H1 (cell line): ENCODE measurements at regions not wholly inside any gene's neighbourhood (a gene's known extent, or its start where the extent isn't known, plus 50 kb on each side); places are given as distances from the start of the nearest gene placed in this dataset.

Experiments
- CTCF ChIA-PET: fragments of 300-600 bp; sonication (Branson Sonifier 250); formaldehyde crosslinking; loops from one replicate; lab custom pipeline; 2021; ENCODE audit not compliant: partially characterized antibody; lab: Charles Lee
- POLR2A ChIA-PET: fragments of 300-600 bp; sonication (Branson Sonifier 250); formaldehyde crosslinking; loops from one replicate; lab custom pipeline; 2021; ENCODE audit warnings: inconsistent platforms; ENCODE audit not compliant: partially characterized antibody; lab: Charles Lee
- DNase-seq, 2 experiments: peaks; one replicate each; pipeline versions ENCODE4 v3.0.0 to v3.0.0-alpha.2; 2010 to 2022; ENCODE audit warnings: low spot score in 2 of 2, low read depth in 1 of 2, mixed read lengths in 1 of 2
- FAIRE-seq: peaks from 2 replicates; lab custom pipeline; 2011; peaks lifted over from hg19 to GRCh38; lab: Jason Lieb, UNC
- H2AFZ ChIP-seq: 2 replicates; pipeline ENCODE4 v1.8.1; 2012; ENCODE audit warnings: low read length, inconsistent platforms
- H2AK5ac ChIP-seq: 2 replicates; pipeline ENCODE4 v1.6.1; 2013; ENCODE audit warnings: low read depth, low read length
- H2BK120ac ChIP-seq: replicated peaks from 2 replicates; pipeline ENCODE3; 2013; ENCODE audit warnings: low read depth, low read length, inconsistent platforms
- H2BK12ac ChIP-seq: 2 replicates; pipeline ENCODE4 v1.6.1; 2013; ENCODE audit warnings: low read depth, low read length
- H2BK15ac ChIP-seq: 2 replicates; pipeline ENCODE4 v1.6.1; 2013; ENCODE audit warnings: low read length
- H2BK20ac ChIP-seq: 2 replicates; pipeline ENCODE4 v1.6.1; 2013; ENCODE audit warnings: low read length
- H2BK5ac ChIP-seq: 2 replicates; pipeline ENCODE4 v1.6.1; 2013; ENCODE audit warnings: low read depth, low read length
- H3K14ac ChIP-seq: 2 replicates; pipeline ENCODE4 v1.6.1; 2013; ENCODE audit warnings: inconsistent platforms; ENCODE audit not compliant: insufficient read length
- H3K18ac ChIP-seq: 2 replicates; pipeline ENCODE4 v1.6.1; 2013; ENCODE audit warnings: low read length; ENCODE audit errors: extremely low read depth
- H3K23ac ChIP-seq: 2 replicates; pipeline ENCODE4 v1.6.1; 2013; ENCODE audit warnings: inconsistent platforms; ENCODE audit not compliant: insufficient read length
- H3K23me2 ChIP-seq: 2 replicates; pipeline ENCODE4 v1.6.1; 2013; ENCODE audit warnings: low read depth, low read length
- H3K27ac ChIP-seq: 2 replicates; pipeline ENCODE4 v1.6.1; 2011; ENCODE audit warnings: low read depth, low read length, inconsistent platforms
- H3K27me3 ChIP-seq, 4 experiments: replicated peaks in 1 of 4; 1 replicate in 1 of 4; 2 replicates in 3 of 4; pipeline versions ENCODE4 v1.6.1 to v1.8.1; 2011 to 2013; ENCODE audit warnings: low read length in 3 of 4, mild to moderate bottlenecking in 3 of 4, inconsistent platforms in 2 of 4, mixed read lengths in 2 of 4, moderate library complexity in 1 of 4; ENCODE audit not compliant: control insufficient read depth in 3 of 4, insufficient read depth in 3 of 4; ENCODE audit errors: extremely low read depth in 1 of 4
- H3K36me3 ChIP-seq, 4 experiments: 2 replicates each; pipeline versions ENCODE4 v1.6.1 to v1.8.1; 2011 to 2013; ENCODE audit warnings: mild to moderate bottlenecking in 4 of 4, low read length in 3 of 4, moderate library complexity in 2 of 4, control low read depth in 1 of 4, inconsistent platforms in 1 of 4; ENCODE audit not compliant: insufficient read depth in 4 of 4, control insufficient read depth in 2 of 4
- H3K4ac ChIP-seq: replicated peaks from 2 replicates; pipeline ENCODE3; 2013; ENCODE audit warnings: low read length, low read depth, mixed read lengths, inconsistent platforms; ENCODE audit not compliant: insufficient read length
- H3K4me1 ChIP-seq, 4 experiments: replicated peaks in 1 of 4; 1 replicate in 1 of 4; 2 replicates in 3 of 4; pipeline versions ENCODE4 v1.6.1 to v1.8.1; 2011 to 2013; ENCODE audit warnings: low read length in 3 of 4, inconsistent platforms in 2 of 4, mixed read lengths in 1 of 4; ENCODE audit not compliant: insufficient read depth in 4 of 4, control insufficient read depth in 3 of 4
- H3K4me2 ChIP-seq, 2 experiments: 2 replicates each; pipeline versions ENCODE4 v1.6.1 to v1.8.1; 2011 to 2013; ENCODE audit warnings: low read depth in 2 of 2, low read length in 2 of 2, control low read depth in 1 of 2, inconsistent platforms in 1 of 2, mild to moderate bottlenecking in 1 of 2; ENCODE audit not compliant: insufficient read depth in 1 of 2
- H3K4me3 ChIP-seq, 4 experiments: fragments of 200-600, 300-600 bp in 1 of 4; sonication (generic), shearing (Covaris generic), sonication (Bioruptor Twin) in 1 of 4; 2 replicates each; pipeline versions ENCODE4 v1.5.1 to v1.8.1; 2011 to 2016; ENCODE audit warnings: low read length in 4 of 4, low read depth in 3 of 4, control low read depth in 2 of 4, inconsistent platforms in 2 of 4, mild to moderate bottlenecking in 2 of 4, mixed read lengths in 1 of 4, moderate library complexity in 1 of 4; ENCODE audit not compliant: insufficient read depth in 2 of 4; ENCODE audit errors: extremely low read depth in 1 of 4
- H3K56ac ChIP-seq: replicated peaks from 2 replicates; pipeline ENCODE3; 2013; ENCODE audit warnings: low read depth, mild to moderate bottlenecking, mixed read lengths, low read length, inconsistent platforms; ENCODE audit not compliant: insufficient read length
- H3K79me1 ChIP-seq: 2 replicates; pipeline ENCODE4 v1.6.1; 2013; ENCODE audit warnings: low read depth, low read length, control low read depth
- H3K79me2 ChIP-seq, 2 experiments: 2 replicates each; pipeline versions ENCODE4 v1.6.1 to v1.8.1; 2012 to 2013; ENCODE audit warnings: low read length in 2 of 2, mild to moderate bottlenecking in 2 of 2, inconsistent platforms in 1 of 2; ENCODE audit not compliant: insufficient read depth in 2 of 2, control insufficient read depth in 1 of 2
- H3K9ac ChIP-seq, 4 experiments: replicated peaks in 1 of 4; 1 replicate in 1 of 4; 2 replicates in 3 of 4; pipeline versions ENCODE4 v1.6.1 to v1.8.1; 2011 to 2013; ENCODE audit warnings: low read depth in 3 of 4, low read length in 3 of 4, control low read depth in 2 of 4, mild to moderate bottlenecking in 2 of 4, moderate library complexity in 2 of 4, inconsistent platforms in 1 of 4; ENCODE audit errors: extremely low read depth in 1 of 4
- H3K9me3 ChIP-seq, 2 experiments: 2 replicates each; pipeline versions ENCODE4 v1.6.1 to v1.8.1; 2012 to 2013; ENCODE audit warnings: mild to moderate bottlenecking in 2 of 2, moderate library complexity in 2 of 2, control low read depth in 1 of 2, inconsistent platforms in 1 of 2, low read depth in 1 of 2, low read length in 1 of 2, mixed read lengths in 1 of 2; ENCODE audit not compliant: insufficient read depth in 2 of 2
- H4K20me1 ChIP-seq, 2 experiments: replicated peaks in 1 of 2; 2 replicates each; pipeline versions ENCODE3 to v1.8.1; 2011 to 2013; ENCODE audit warnings: inconsistent platforms in 2 of 2, low read length in 2 of 2, mild to moderate bottlenecking in 1 of 2; ENCODE audit not compliant: insufficient read depth in 2 of 2, control insufficient read depth in 1 of 2
- H4K5ac ChIP-seq: 2 replicates; pipeline ENCODE4 v1.6.1; 2013; ENCODE audit warnings: low read length, low read depth, mixed read lengths, inconsistent platforms; ENCODE audit not compliant: insufficient read length
- H4K8ac ChIP-seq: 2 replicates; pipeline ENCODE4 v1.8.0; 2013; ENCODE audit warnings: mild to moderate bottlenecking, moderate library complexity, low read length, inconsistent platforms; ENCODE audit not compliant: insufficient read depth; ENCODE audit errors: extremely low read depth
- H4K91ac ChIP-seq: replicated peaks from 2 replicates; pipeline ENCODE3; 2013; ENCODE audit warnings: low read length, mixed read lengths, inconsistent platforms; ENCODE audit not compliant: insufficient read length
- CBX5 ChIP-seq: fragments of 300-800, 300-1000 bp; sonication (generic); IDR thresholded peaks from 2 replicates; pipeline ENCODE4 v1.7.1; 2016; ENCODE audit warnings: antibody characterized with exemption, low read length, low read depth
- EP300 ChIP-seq, 2 experiments: IDR thresholded peaks; 1 replicate in 1 of 2; 2 replicates in 1 of 2; pipeline ENCODE4 v1.6.1; 2011 to 2012; ENCODE audit warnings: low read depth in 2 of 2, low read length in 2 of 2, mild to moderate bottlenecking in 2 of 2, borderline replicate concordance in 1 of 2, inconsistent platforms in 1 of 2, moderate library complexity in 1 of 2
- HDAC6 ChIP-seq: IDR thresholded peaks from one replicate; pipeline ENCODE4 v1.7.1; 2012; ENCODE audit warnings: low read depth, mild to moderate bottlenecking, inconsistent platforms, low read length, moderate library complexity
- JUND ChIP-seq: IDR thresholded peaks from 2 replicates; pipeline ENCODE4 v1.6.1; 2011; ENCODE audit warnings: mild to moderate bottlenecking, improper control_type of control experiment, low read length
- KDM4A ChIP-seq: IDR thresholded peaks from one replicate; pipeline ENCODE4 v1.7.1; 2012; ENCODE audit warnings: low read depth, mild to moderate bottlenecking, moderate library complexity, low read length, inconsistent platforms; ENCODE audit not compliant: severe bottlenecking
- POLR2AphosphoS5 ChIP-seq: IDR thresholded peaks from 2 replicates; pipeline ENCODE4 v1.6.1; 2011; ENCODE audit warnings: low read depth, low read length
- RNF2 ChIP-seq: fragments of 200-900, 300-1000 bp; sonication (generic); IDR thresholded peaks from 2 replicates; pipeline ENCODE4 v1.7.1; 2016; ENCODE audit warnings: borderline replicate concordance, low read depth, mild to moderate bottlenecking, antibody characterized with exemption, low read length; ENCODE audit not compliant: poor library complexity, severe bottlenecking; ENCODE audit errors: missing control alignments
- YY1 ChIP-seq: IDR thresholded peaks from 2 replicates; pipeline ENCODE4 v1.6.1; 2011; ENCODE audit warnings: low read depth, mild to moderate bottlenecking, low read length

GRCh38 chr4:129514852-129515251, 418.9 kb downstream of the C4orf33 start:
- Histone ChIP-seq H4K91ac (no peak overlapping the region), H4K5ac (no peak overlapping the region), H3K4me1 (no peaks in the 10 kb centered on the region), H2BK20ac (no peak overlapping the region), H3K79me2 (no peaks in the 10 kb centered on the region), H4K20me1 (no peaks in the 10 kb centered on the region), H3K27ac (no peak overlapping the region), H2AK5ac (no peak overlapping the region), H3K4me2 (no peak overlapping the region), H3K4me3 (no peak overlapping the region), H2BK12ac (no peak overlapping the region), H2BK5ac (no peak overlapping the region), H3K79me1 (no peaks in the 10 kb centered on the region), H2BK15ac (no peak overlapping the region), H3K56ac (no peak overlapping the region), H2BK120ac (no peak overlapping the region), H4K8ac (no peak overlapping the region), H3K18ac (no peak overlapping the region), H3K23ac (no peak overlapping the region), H3K36me3 (no peaks in the 10 kb centered on the region), H3K9ac (no peak overlapping the region), H3K4ac (no peak overlapping the region), H3K14ac (no peak overlapping the region), H2AFZ (no peak overlapping the region), H3K23me2 (no peaks in the 10 kb centered on the region), H3K27me3 (no peaks in the 10 kb centered on the region), H3K9me3 (no peaks in the 10 kb centered on the region; a peak in 1 of 4 replicates)
- ChIA-PET POLR2A (no interaction called here), CTCF (no interaction called here)
- FAIRE-seq = no peak
- TF ChIP-seq YY1 = no peak
- no peak for TF ChIP-seq EP300 (IDR thresholded peaks at IDR 0.05; ENCODE audit: borderline replicate concordance in 1 of 2, low read depth in 2 of 2, low read length in 2 of 2)
- TF ChIP-seq JUND = no peak
- no peak for TF ChIP-seq CBX5
- no peak for TF ChIP-seq POLR2AphosphoS5
- TF ChIP-seq HDAC6 = no peak
- no peak for TF ChIP-seq KDM4A
- no peak for TF ChIP-seq RNF2
- DNase-seq = no peak
